ENCODE measurements at regions not wholly inside any gene's neighbourhood (a gene's known extent, or its start where the extent isn't known, plus 50 kb on each side); places are given as distances from the start of the nearest gene placed in this dataset.

DNA sequence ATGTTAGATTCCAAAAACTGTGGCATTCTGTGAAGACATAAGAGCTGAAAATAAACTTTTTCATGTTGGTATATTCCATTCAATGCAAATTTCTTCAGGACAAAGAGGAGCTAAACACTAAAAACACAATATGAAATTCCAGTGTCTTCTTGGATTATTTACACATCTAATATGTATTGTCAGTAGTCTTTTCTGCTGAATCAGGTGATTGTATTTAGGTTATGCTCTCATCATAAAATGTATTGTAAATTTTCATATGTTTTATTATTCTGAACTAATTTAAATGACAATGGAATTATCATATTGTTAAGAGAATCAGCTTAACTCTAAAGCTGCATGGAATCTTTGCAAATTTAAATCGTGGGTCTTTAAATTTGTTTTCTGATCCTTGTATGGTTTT lies 526.7 kb downstream of the PDHA2 start:
- TF ChIP-seq, protein P1, sequence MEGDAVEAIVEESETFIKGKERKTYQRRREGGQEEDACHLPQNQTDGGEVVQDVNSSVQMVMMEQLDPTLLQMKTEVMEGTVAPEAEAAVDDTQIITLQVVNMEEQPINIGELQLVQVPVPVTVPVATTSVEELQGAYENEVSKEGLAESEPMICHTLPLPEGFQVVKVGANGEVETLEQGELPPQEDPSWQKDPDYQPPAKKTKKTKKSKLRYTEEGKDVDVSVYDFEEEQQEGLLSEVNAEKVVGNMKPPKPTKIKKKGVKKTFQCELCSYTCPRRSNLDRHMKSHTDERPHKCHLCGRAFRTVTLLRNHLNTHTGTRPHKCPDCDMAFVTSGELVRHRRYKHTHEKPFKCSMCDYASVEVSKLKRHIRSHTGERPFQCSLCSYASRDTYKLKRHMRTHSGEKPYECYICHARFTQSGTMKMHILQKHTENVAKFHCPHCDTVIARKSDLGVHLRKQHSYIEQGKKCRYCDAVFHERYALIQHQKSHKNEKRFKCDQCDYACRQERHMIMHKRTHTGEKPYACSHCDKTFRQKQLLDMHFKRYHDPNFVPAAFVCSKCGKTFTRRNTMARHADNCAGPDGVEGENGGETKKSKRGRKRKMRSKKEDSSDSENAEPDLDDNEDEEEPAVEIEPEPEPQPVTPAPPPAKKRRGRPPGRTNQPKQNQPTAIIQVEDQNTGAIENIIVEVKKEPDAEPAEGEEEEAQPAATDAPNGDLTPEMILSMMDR (IDR thresholded peaks at IDR 0.05) = no peak
- no peak for TF ChIP-seq EZH2 (IDR thresholded peaks at IDR 0.05; ENCODE audit: borderline replicate concordance, insufficient read depth, low read depth, low read length, poor library complexity, severe bottlenecking)
